ENCODE measurements at regions not wholly inside any gene's neighbourhood (a gene's known extent, or its start where the extent isn't known, plus 50 kb on each side); places are given as distances from the start of the nearest gene placed in this dataset.
A peak's percentile ranks its signal among the peaks of the same experiment; 100 is the strongest.

GRCh38 chr15:50837256-50837770, 71.2 kb upstream of the AP4E1 start:
- TF ChIP-seq FOXP2 (optimal IDR thresholded peaks at IDR 0.05; ENCODE audit: borderline replicate concordance, extremely low read depth, extremely low read length, insufficient read depth) (no peak), SIN3A (IDR thresholded peaks at IDR 0.05; ENCODE audit: borderline replicate concordance, insufficient read depth, low read length) (no peak), POLR2AphosphoS5 (IDR thresholded peaks at IDR 0.05; ENCODE audit: low read depth, low read length) (no peak), TAF1 (IDR thresholded peaks at IDR 0.05; ENCODE audit: borderline replicate concordance, insufficient read depth, low read length) (no peak)
- TF ChIP-seq, protein P1, sequence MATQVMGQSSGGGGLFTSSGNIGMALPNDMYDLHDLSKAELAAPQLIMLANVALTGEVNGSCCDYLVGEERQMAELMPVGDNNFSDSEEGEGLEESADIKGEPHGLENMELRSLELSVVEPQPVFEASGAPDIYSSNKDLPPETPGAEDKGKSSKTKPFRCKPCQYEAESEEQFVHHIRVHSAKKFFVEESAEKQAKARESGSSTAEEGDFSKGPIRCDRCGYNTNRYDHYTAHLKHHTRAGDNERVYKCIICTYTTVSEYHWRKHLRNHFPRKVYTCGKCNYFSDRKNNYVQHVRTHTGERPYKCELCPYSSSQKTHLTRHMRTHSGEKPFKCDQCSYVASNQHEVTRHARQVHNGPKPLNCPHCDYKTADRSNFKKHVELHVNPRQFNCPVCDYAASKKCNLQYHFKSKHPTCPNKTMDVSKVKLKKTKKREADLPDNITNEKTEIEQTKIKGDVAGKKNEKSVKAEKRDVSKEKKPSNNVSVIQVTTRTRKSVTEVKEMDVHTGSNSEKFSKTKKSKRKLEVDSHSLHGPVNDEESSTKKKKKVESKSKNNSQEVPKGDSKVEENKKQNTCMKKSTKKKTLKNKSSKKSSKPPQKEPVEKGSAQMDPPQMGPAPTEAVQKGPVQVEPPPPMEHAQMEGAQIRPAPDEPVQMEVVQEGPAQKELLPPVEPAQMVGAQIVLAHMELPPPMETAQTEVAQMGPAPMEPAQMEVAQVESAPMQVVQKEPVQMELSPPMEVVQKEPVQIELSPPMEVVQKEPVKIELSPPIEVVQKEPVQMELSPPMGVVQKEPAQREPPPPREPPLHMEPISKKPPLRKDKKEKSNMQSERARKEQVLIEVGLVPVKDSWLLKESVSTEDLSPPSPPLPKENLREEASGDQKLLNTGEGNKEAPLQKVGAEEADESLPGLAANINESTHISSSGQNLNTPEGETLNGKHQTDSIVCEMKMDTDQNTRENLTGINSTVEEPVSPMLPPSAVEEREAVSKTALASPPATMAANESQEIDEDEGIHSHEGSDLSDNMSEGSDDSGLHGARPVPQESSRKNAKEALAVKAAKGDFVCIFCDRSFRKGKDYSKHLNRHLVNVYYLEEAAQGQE (IDR thresholded peaks at IDR 0.05; ENCODE audit: insufficient read depth in 1 of 2, low read depth in 2 of 2, low read length in 2 of 2), result no peak

DNA sequence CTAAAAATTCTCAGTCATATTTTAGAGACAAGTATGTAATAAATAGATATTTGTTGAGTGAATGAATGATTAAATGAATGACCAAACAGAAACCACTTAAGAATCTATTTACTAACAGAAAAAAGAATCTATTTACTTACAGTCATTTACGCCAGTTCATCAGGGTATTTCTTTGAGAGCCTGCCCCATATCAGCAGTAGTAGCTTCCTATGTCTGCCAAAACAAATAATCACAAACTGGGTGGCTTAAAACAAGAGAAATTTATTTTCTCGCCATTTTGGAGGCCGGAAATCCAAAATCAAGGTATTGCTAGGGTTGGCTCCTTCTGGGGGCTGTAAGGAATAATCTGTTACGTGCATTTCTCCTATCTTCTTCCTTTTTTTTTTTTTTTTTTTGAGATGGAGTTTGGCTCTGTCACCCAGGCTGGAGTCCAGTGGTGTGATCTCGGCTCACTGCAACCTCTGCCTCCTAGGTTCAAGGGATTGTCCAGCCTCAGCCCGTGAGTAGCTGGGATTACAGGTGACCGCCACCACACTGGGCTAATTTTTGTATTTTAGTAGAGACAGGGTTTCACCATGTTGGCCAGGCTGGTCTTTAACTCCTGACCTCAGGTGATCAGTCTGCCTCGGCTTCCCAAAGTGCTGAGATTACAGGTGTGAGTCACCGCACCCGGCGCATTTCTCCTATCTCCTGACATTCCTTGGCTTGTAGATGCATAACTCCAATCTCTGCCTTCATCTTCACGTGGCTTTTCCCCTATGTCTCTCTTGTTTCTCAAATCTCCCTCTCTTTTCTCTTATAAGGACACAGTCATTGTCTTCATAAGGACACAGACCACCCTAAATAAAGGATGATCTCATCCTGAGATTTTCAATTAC, 65.2 kb upstream of the SPPL2A start:
- no peak for TF ChIP-seq POLR2AphosphoS5 (IDR thresholded peaks at IDR 0.05; ENCODE audit: low read depth, low read length)
- TF ChIP-seq, protein P1 (IDR thresholded peaks at IDR 0.05; ENCODE audit: insufficient read depth in 1 of 2, low read depth in 2 of 2, low read length in 2 of 2), result no peak
- no peak for TF ChIP-seq SIN3A (IDR thresholded peaks at IDR 0.05; ENCODE audit: borderline replicate concordance, insufficient read depth, low read length)
- TF ChIP-seq TAF1 (IDR thresholded peaks at IDR 0.05; ENCODE audit: borderline replicate concordance, insufficient read depth, low read length), result no peak
- no peak for TF ChIP-seq FOXP2 (optimal IDR thresholded peaks at IDR 0.05; ENCODE audit: borderline replicate concordance, extremely low read depth, extremely low read length, insufficient read depth)

GRCh38 chr15:50828610-50829206, 63.2 kb upstream of the SPPL2A start:
- TF ChIP-seq TAF1 (IDR thresholded peaks at IDR 0.05; ENCODE audit: borderline replicate concordance, insufficient read depth, low read length) (no peak), FOXP2 (optimal IDR thresholded peaks at IDR 0.05; ENCODE audit: borderline replicate concordance, extremely low read depth, extremely low read length, insufficient read depth) (no peak), POLR2AphosphoS5 (IDR thresholded peaks at IDR 0.05; ENCODE audit: low read depth, low read length) (no peak), SIN3A (IDR thresholded peaks at IDR 0.05; ENCODE audit: borderline replicate concordance, insufficient read depth, low read length) (no peak)
- TF ChIP-seq, protein P1 (IDR thresholded peaks at IDR 0.05; ENCODE audit: insufficient read depth in 1 of 2, low read depth in 2 of 2, low read length in 2 of 2), result peak in 1 of 2 experiments; percentile 62; a peak in 2 of 4 replicates

DNA sequence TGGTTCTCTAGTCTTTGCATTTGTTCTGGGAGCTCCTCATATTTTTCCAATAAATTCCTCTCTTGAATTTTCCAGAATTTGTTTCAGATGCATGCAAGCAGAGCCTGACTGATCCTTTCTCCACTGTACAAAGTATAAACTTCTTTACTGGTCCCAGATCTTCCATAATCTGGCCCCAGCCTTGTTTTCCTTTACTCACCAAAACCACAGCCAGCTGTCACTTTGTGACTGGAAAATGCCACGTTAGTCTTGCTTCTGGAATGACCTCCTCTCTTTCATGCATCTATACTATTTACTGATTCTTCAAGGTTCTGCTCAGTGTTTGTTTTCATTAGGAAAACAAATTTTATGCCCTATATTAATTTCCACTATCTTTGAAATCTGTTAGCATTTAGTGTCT, 60.4 kb upstream of the SPPL2A start:
- TF ChIP-seq TAF1 (IDR thresholded peaks at IDR 0.05; ENCODE audit: borderline replicate concordance, insufficient read depth, low read length) (no peak), SIN3A (IDR thresholded peaks at IDR 0.05; ENCODE audit: borderline replicate concordance, insufficient read depth, low read length) (no peak), POLR2AphosphoS5 (IDR thresholded peaks at IDR 0.05; ENCODE audit: low read depth, low read length) (no peak), FOXP2 (optimal IDR thresholded peaks at IDR 0.05; ENCODE audit: borderline replicate concordance, extremely low read depth, extremely low read length, insufficient read depth) (no peak)
- TF ChIP-seq, protein P1 (IDR thresholded peaks at IDR 0.05; ENCODE audit: insufficient read depth in 1 of 2, low read depth in 2 of 2, low read length in 2 of 2), result no peak
